RKO (cell line): ENCODE measurements at regions not wholly inside any gene's neighbourhood (a gene's known extent, or its start where the extent isn't known, plus 50 kb on each side); places are given as distances from the start of the nearest gene placed in this dataset.
"Not testable (repeated sequence)": the region's sequence is repeated elsewhere in the genome, so short reads cannot be mapped to it uniquely, and the experiment has no call there.

Experiments used
- DNase-seq: peaks from one replicate; pipeline ENCODE4 v3.0.0-alpha.2; 2016; ENCODE audit warnings: low spot score

DNA sequence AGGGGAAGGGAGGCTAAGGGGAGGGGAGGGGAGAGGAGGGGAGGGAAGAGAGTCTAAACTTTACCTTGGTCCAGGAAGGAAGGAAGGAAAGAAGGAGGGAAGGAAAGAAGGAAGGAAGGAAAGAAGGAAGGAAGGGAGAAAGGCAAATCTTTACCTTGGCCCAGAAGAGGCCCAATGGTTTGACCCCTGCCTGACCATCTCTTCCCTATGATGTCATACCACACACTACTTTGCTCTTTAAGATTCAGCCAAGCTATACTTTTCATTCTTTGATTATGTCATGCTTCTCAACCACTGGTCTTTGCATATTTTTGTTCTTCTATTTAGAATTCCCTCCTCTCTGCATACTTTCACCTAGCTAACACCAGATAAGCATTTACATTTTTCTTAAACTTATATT is 1077.5 kb downstream of the PCDH9 start:
- DNase-seq = no peak

- not testable (repeated sequence) for DNase-seq
These were observed 1085.8 kb downstream of the PCDH9 start for GRCh38 chr13:66144357-66144756.

- DNase-seq = no peak
These were observed 1090.4 kb downstream of the PCDH9 start for GRCh38 chr13:66139701-66140100.

- DNase-seq = no peak
These were observed 1090.9 kb downstream of the PCDH9 start for GRCh38 chr13:66139250-66139649.

DNA sequence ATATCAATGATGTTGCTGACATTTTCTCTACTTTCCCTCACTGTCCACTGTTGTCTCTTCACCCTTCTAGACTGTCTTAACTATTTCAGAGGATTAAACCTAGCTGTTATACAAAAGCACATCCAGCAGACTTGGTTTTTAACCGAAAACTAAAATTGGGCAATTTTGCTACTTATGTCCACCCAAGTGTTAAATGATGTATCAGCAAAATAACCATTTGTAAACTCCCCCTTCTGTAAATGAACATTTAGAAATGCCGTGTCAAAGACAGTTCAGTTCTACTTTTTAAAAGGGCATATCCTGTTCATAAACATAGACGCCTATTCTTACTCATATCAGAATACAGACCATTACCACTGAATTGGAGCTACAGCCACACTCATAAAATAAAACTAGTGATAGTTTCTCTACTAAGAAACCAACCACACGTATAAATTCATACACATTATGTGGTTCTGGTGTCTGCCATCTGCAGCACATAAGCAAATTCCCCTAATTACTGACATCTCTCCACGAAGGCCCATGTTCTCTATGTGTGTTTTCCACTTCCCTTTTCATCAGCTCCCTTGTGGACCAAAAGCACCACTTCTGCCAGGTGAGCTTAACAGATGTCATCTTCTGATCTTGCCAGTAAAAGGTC is 1091.8 kb downstream of the PCDH9 start:
- no peak for DNase-seq

- DNase-seq = no peak
These were observed 1092.8 kb downstream of the PCDH9 start for GRCh38 chr13:66137384-66137783.

- no peak for DNase-seq
These were observed 1101.4 kb downstream of the PCDH9 start for GRCh38 chr13:66128692-66129269.

- no peak for DNase-seq
These were observed 1101.9 kb downstream of the PCDH9 start for GRCh38 chr13:66128201-66128600.

DNA sequence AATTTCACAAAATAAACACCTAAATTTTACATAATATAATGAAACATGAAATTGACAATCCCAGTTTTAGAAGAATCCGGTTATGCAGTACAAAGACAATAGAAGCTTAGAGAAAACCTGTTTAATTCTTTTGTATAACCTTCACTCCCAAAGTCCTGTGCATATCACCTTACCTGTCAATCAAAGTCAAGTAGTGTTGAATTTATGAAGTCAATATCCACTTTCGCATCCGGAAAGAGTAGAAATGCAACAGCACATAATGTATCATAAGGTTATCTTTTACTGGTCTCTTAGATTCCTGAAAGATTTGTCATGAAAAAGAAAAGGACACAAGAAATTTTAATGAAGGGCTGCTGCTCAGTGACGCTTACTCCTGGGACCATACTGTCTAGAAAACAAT is 1112.6 kb downstream of the PCDH9 start:
- no peak for DNase-seq

GRCh38 chr13:66113882-66114526 is 1116.1 kb downstream of the PCDH9 start:
- no peak for DNase-seq

DNA sequence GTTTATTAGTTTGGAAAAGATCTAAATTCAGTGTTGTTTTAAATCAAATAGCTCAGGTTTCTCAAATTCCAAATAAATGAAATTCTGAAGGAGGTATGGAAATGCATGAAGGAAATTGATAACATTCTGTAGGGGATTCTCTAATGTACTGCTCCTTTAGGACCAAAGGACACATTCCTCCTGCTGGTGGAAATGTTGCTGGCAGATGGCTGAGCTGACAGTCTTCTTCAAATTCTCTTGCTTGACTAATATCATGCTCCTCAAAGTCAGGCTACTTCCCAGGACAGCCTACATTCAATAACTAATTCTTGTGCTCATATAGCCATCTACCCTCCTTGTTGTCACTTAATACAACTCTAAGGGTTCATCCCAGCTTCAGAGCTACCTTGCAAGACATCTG is 1118.5 kb downstream of the PCDH9 start:
- no peak for DNase-seq

- DNase-seq = no peak
These were observed 1123.9 kb downstream of the PCDH9 start for GRCh38 chr13:66106246-66106645.

DNA sequence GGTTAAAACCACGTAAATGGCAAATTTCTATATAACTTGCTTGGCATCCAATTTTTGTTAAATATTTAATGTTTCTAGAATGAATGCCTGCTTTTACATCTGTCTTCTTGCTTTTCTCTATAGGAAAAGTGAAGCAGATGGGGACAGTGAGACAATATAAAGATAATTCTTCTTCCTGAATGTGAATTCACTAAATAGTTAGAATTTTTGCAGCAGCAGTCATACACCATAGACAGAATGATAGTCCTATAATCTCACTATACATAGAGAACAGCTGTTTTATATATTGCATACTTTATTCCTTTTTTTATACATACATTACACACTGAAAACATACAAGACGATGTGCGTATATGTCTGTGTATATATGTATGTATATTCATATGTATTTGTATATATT is 1127.3 kb downstream of the PCDH9 start:
- no peak for DNase-seq

DNA sequence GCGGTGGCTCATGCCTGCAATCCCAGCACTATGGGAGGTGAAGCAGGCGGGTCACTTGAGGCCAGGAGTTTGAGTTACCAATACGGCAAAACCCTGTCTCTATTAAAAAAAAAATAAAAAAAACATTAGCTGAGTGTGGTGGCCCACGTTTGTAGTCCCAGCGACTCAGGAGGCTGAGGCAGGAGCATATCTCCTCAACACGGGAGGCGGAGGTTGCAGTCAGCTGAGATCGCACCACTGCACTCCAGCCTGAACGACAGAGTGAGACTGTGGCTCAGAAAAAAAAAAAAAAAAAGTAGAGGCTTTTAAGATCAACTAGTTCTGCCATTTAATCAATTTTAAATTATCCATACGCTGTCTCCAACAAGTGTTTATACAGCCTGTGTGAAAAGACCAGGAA is 1130.3 kb downstream of the PCDH9 start:
- no peak for DNase-seq

DNA sequence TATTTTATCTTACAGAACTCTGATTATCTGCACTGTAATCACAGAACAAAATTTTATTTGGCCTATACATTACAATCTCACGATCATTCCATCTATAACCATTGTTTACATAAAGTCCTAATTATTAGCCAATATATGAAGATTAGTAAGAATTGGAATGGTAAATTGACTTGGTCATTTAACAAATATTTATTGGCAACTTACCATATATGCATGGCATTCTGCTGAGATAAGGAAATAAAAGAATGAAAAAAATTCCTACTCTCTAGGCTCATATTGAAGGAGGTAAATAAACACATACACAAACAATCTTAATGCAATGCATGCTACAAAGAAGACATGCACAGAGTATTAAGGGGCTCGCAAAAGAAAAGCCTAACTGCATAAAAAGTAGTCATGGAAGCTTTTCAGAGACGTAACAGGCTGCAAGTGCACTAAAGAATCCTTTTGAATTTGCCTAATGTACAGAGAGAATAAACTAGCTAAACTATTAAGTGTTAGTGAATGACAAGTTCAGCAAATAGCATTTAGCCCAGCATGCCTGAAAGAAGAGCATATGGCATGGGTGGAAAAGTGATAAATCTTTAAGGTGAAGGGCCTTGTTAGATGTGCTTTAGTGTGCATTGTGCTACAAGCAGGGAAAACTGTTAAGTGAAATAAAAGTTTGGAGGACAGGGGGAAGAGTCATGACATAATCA is 1131.1 kb downstream of the PCDH9 start:
- no peak for DNase-seq

GRCh38 chr13:66089711-66090110 is 1140.4 kb downstream of the PCDH9 start:
- DNase-seq = no peak

DNA sequence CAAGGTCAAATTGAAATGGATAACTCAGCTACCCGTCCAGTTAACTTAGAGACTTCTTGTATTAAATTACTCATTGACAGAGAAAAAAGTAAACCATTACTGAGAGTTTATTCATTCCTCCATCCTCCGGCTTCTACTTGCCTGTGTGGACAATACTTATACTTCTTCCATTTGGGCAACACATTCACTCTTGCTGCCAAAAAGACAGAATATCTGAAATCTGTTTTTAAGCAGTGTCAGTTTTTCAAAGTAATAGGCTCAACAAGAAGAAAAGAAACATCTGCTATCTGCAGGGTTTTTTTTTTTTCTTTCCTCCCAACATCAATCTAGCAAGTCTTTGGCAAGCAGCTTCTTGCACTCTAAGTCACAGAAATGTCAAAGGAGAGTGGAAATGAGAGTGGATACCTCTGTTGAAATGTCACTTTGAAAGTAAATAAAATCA is 1142.8 kb downstream of the PCDH9 start:
- no peak for DNase-seq

- DNase-seq = no peak
These were observed 1152.9 kb downstream of the PCDH9 start for GRCh38 chr13:66077132-66077689.

- DNase-seq = peak; percentile 29
These were observed 1153.7 kb downstream of the PCDH9 start for GRCh38 chr13:66076417-66076816.

GRCh38 chr13:66074018-66074615 is 1156.0 kb downstream of the PCDH9 start:
- DNase-seq = no peak

- not testable (repeated sequence) for DNase-seq
These were observed 1158.0 kb downstream of the PCDH9 start for GRCh38 chr13:66072097-66072496.

DNA sequence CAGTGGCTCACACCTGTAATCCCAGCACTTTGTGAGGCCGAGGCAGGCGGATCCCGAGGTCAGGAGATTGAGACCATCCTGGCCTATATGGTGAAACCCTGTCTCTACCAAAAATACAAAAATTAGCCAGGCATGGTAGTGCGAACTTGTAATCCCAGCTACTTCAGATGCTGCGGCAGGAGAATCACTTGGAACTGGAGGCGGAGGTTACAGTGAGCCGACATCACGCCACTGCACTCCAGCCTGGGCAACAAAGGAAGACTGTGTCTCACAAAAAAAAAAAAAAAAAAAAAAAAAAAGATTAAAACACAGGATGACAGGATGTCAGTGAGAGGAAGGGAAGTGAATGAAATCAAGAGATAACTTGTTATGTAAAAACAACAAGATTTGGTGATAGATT is 1158.5 kb downstream of the PCDH9 start:
- DNase-seq = no peak
